GM12878 (cell line): ENCODE measurements at regions not wholly inside any gene's neighbourhood (a gene's known extent, or its start where the extent isn't known, plus 50 kb on each side); places are given as distances from the start of the nearest gene placed in this dataset.

Experiments used
- CHD4 ChIP-seq: fragments of 200-600 bp; sonication (generic); IDR thresholded peaks from 2 replicates; pipeline ENCODE4 v1.6.1; 2016; ENCODE audit warnings: mild to moderate bottlenecking
- CREB1 ChIP-seq: IDR thresholded peaks from 2 replicates; pipeline ENCODE4 v1.6.1; 2012; ENCODE audit warnings: low read depth, mild to moderate bottlenecking, inconsistent platforms
- FOS ChIP-seq: IDR thresholded peaks from 3 replicates; pipeline ENCODE4 v1.6.1; 2011; ENCODE audit warnings: borderline replicate concordance; ENCODE audit not compliant: insufficient read length; ENCODE audit errors: extremely low read depth
- HDGF ChIP-seq: fragments of 450-650 bp; IDR thresholded peaks from 2 replicates; pipeline ENCODE4 v1.6.1; 2016; ENCODE audit warnings: antibody characterized with exemption
- IKZF2 ChIP-seq, 2 experiments: fragments of 450-650 bp; IDR thresholded peaks; 2 replicates each; pipeline ENCODE4 v1.6.1; 2017; ENCODE audit warnings: mild to moderate bottlenecking in 2 of 2, moderate library complexity in 2 of 2
- JUNB ChIP-seq: IDR thresholded peaks from 2 replicates; pipeline ENCODE4 v1.6.1; 2016; ENCODE audit warnings: antibody characterized with exemption, mild to moderate bottlenecking
- MTA3 ChIP-seq: IDR thresholded peaks from 2 replicates; pipeline ENCODE4 v1.6.1; 2012; ENCODE audit warnings: low read length, inconsistent platforms, borderline replicate concordance
- POU2F2 ChIP-seq: IDR thresholded peaks from 3 replicates; pipeline ENCODE4 v1.6.1; 2011; ENCODE audit warnings: low read depth, mild to moderate bottlenecking, low read length, borderline replicate concordance
- RCOR1 ChIP-seq: conservative IDR thresholded peaks from 2 replicates; pipeline ENCODE4 v1.6.1; 2012; ENCODE audit warnings: low read depth, low read length, improper control_type of control experiment
- RELA ChIP-seq: fragments of 450-650 bp; IDR thresholded peaks from 2 replicates; pipeline ENCODE4 v1.8.0; 2014; ENCODE audit warnings: borderline replicate concordance; ENCODE audit not compliant: partially characterized antibody
- SUZ12 ChIP-seq: fragments of 200-600 bp; sonication (generic); IDR thresholded peaks from one replicate; pipeline ENCODE4 v1.6.1; 2018; ENCODE audit warnings: antibody characterized with exemption, mild to moderate bottlenecking; ENCODE audit not compliant: unreplicated experiment
- ZNF207 ChIP-seq: fragments of 450-650 bp; IDR thresholded peaks from 2 replicates; pipeline ENCODE4 v1.6.1; 2014; ENCODE audit warnings: antibody characterized with exemption, mild to moderate bottlenecking, borderline replicate concordance
- ZNF217 ChIP-seq: fragments of 450-650 bp; IDR thresholded peaks from 2 replicates; pipeline ENCODE4 v1.6.1; 2017; ENCODE audit warnings: antibody characterized with exemption, mild to moderate bottlenecking
- TF ChIP-seq, protein P1 (sequence below): IDR thresholded peaks from 2 replicates; pipeline ENCODE4 v1.6.1; 2011; ENCODE audit warnings: low read depth, low read length, improper control_type of control experiment, borderline replicate concordance
- TF ChIP-seq, protein P2 (sequence below): fragments of 450-650 bp; IDR thresholded peaks from 2 replicates; pipeline ENCODE4 v1.6.1; 2018; ENCODE audit warnings: mild to moderate bottlenecking, low read depth, moderate library complexity; ENCODE audit not compliant: partially characterized antibody
- TF ChIP-seq, protein P3 (sequence below): fragments of 450-650 bp; IDR thresholded peaks from 2 replicates; pipeline ENCODE4 v1.6.1; 2017; ENCODE audit warnings: borderline replicate concordance
- TF ChIP-seq, protein P4 (sequence below): IDR thresholded peaks from 2 replicates; pipeline ENCODE4 v1.6.1; 2011; ENCODE audit warnings: mild to moderate bottlenecking, low read depth, low read length, moderate library complexity; ENCODE audit not compliant: insufficient replicate concordance
- TF ChIP-seq, protein P5 (sequence below): IDR thresholded peaks from 2 replicates; pipeline ENCODE4 v1.6.1; 2011; ENCODE audit warnings: borderline replicate concordance, low read depth, mild to moderate bottlenecking, moderate library complexity, low read length; ENCODE audit not compliant: insufficient read depth, poor library complexity, severe bottlenecking
- TF ChIP-seq, protein P6 (sequence below): fragments of 450-650 bp; IDR thresholded peaks from 2 replicates; pipeline ENCODE4 v1.6.1; 2017; ENCODE audit warnings: antibody characterized with exemption, mild to moderate bottlenecking, moderate library complexity

DNA sequence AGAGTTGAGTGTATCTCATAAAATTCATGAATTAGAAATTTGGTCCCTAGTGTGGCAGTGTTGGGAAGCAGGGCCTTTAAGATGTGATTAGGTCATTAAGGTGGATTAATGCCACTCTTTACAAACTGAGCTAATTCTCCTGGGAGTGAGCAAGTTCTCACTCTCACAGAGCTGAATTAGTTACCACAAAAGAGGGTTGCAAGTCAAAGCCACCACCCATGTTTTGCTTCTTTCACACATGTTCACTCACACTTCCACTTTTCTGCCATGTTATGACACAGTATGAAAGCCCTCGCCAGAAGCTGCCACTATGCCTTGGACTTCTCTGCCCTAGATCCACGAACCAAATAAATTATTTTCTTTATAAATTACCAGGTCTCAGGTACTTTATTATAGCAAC, 332.1 kb downstream of the ARAP2 start (continued):
- TF ChIP-seq, protein P1, sequence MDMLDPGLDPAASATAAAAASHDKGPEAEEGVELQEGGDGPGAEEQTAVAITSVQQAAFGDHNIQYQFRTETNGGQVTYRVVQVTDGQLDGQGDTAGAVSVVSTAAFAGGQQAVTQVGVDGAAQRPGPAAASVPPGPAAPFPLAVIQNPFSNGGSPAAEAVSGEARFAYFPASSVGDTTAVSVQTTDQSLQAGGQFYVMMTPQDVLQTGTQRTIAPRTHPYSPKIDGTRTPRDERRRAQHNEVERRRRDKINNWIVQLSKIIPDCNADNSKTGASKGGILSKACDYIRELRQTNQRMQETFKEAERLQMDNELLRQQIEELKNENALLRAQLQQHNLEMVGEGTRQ = no peak
- TF ChIP-seq, protein P2, sequence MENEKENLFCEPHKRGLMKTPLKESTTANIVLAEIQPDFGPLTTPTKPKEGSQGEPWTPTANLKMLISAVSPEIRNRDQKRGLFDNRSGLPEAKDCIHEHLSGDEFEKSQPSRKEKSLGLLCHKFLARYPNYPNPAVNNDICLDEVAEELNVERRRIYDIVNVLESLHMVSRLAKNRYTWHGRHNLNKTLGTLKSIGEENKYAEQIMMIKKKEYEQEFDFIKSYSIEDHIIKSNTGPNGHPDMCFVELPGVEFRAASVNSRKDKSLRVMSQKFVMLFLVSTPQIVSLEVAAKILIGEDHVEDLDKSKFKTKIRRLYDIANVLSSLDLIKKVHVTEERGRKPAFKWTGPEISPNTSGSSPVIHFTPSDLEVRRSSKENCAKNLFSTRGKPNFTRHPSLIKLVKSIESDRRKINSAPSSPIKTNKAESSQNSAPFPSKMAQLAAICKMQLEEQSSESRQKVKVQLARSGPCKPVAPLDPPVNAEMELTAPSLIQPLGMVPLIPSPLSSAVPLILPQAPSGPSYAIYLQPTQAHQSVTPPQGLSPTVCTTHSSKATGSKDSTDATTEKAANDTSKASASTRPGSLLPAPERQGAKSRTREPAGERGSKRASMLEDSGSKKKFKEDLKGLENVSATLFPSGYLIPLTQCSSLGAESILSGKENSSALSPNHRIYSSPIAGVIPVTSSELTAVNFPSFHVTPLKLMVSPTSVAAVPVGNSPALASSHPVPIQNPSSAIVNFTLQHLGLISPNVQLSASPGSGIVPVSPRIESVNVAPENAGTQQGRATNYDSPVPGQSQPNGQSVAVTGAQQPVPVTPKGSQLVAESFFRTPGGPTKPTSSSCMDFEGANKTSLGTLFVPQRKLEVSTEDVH = no peak
- TF ChIP-seq ZNF217 (no peak), SUZ12 (no peak), FOS (no peak), CREB1 (no peak), CHD4 (no peak), JUNB (peak; percentile 45; the same call in 1 of the 2 replicates), RELA (no peak), RCOR1 (no peak), HDGF (no peak), POU2F2 (no peak), IKZF2 (IDR thresholded peaks at IDR 0.05) (peak; percentile 69 to 71; a peak in 3 of 4 replicates), MTA3 (no peak), ZNF207 (no peak)
- TF ChIP-seq, protein P3, sequence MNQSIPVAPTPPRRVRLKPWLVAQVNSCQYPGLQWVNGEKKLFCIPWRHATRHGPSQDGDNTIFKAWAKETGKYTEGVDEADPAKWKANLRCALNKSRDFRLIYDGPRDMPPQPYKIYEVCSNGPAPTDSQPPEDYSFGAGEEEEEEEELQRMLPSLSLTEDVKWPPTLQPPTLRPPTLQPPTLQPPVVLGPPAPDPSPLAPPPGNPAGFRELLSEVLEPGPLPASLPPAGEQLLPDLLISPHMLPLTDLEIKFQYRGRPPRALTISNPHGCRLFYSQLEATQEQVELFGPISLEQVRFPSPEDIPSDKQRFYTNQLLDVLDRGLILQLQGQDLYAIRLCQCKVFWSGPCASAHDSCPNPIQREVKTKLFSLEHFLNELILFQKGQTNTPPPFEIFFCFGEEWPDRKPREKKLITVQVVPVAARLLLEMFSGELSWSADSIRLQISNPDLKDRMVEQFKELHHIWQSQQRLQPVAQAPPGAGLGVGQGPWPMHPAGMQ = no peak
- TF ChIP-seq, protein P4, sequence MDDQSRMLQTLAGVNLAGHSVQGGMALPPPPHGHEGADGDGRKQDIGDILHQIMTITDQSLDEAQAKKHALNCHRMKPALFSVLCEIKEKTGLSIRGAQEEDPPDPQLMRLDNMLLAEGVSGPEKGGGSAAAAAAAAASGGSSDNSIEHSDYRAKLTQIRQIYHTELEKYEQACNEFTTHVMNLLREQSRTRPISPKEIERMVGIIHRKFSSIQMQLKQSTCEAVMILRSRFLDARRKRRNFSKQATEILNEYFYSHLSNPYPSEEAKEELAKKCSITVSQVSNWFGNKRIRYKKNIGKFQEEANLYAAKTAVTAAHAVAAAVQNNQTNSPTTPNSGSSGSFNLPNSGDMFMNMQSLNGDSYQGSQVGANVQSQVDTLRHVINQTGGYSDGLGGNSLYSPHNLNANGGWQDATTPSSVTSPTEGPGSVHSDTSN = no peak
- TF ChIP-seq, protein P5, sequence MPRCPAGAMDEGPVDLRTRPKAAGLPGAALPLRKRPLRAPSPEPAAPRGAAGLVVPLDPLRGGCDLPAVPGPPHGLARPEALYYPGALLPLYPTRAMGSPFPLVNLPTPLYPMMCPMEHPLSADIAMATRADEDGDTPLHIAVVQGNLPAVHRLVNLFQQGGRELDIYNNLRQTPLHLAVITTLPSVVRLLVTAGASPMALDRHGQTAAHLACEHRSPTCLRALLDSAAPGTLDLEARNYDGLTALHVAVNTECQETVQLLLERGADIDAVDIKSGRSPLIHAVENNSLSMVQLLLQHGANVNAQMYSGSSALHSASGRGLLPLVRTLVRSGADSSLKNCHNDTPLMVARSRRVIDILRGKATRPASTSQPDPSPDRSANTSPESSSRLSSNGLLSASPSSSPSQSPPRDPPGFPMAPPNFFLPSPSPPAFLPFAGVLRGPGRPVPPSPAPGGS = no peak
- TF ChIP-seq, protein P6, sequence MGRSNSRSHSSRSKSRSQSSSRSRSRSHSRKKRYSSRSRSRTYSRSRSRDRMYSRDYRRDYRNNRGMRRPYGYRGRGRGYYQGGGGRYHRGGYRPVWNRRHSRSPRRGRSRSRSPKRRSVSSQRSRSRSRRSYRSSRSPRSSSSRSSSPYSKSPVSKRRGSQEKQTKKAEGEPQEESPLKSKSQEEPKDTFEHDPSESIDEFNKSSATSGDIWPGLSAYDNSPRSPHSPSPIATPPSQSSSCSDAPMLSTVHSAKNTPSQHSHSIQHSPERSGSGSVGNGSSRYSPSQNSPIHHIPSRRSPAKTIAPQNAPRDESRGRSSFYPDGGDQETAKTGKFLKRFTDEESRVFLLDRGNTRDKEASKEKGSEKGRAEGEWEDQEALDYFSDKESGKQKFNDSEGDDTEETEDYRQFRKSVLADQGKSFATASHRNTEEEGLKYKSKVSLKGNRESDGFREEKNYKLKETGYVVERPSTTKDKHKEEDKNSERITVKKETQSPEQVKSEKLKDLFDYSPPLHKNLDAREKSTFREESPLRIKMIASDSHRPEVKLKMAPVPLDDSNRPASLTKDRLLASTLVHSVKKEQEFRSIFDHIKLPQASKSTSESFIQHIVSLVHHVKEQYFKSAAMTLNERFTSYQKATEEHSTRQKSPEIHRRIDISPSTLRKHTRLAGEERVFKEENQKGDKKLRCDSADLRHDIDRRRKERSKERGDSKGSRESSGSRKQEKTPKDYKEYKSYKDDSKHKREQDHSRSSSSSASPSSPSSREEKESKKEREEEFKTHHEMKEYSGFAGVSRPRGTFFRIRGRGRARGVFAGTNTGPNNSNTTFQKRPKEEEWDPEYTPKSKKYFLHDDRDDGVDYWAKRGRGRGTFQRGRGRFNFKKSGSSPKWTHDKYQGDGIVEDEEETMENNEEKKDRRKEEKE = no peak
